ENCODE measurements at regions not wholly inside any gene's neighbourhood (a gene's known extent, or its start where the extent isn't known, plus 50 kb on each side); places are given as distances from the start of the nearest gene placed in this dataset.
"Not testable (repeated sequence)": the region's sequence is repeated elsewhere in the genome, so short reads cannot be mapped to it uniquely, and the experiment has no call there.

- H3K4me3 ChIP-seq: not testable (repeated sequence)
These were observed 116.3 kb upstream of the MTLN start for GRCh38 chr2:110328677-110329076.

GRCh38 chr2:110323832-110324231 is 111.5 kb upstream of the MTLN start:
- intact Hi-C loops (cut with DNase I); H3K9me3 ChIP-seq; H3K4me1 ChIP-seq; H3K27ac ChIP-seq; H3K36me3 ChIP-seq; DNase-seq (ENCODE audit: low spot score in 2 of 2); H3K4me3 ChIP-seq; H3K27me3 ChIP-seq: not testable (repeated sequence)

More at GRCh38 chr2:110328677-110329076, 116.3 kb upstream of the MTLN start:
- H3K4me1 ChIP-seq; H3K36me3 ChIP-seq; DNase-seq (ENCODE audit: low spot score in 2 of 2); intact Hi-C loops (cut with DNase I); H3K27me3 ChIP-seq; H3K9me3 ChIP-seq; H3K27ac ChIP-seq: not testable (repeated sequence)

GRCh38 chr2:110322535-110322934 is 110.2 kb upstream of the MTLN start:
- H3K36me3 ChIP-seq; intact Hi-C loops (cut with DNase I); DNase-seq (ENCODE audit: low spot score in 2 of 2); H3K4me3 ChIP-seq; H3K27me3 ChIP-seq; H3K4me1 ChIP-seq; H3K9me3 ChIP-seq; H3K27ac ChIP-seq: not testable (repeated sequence)

DNA sequence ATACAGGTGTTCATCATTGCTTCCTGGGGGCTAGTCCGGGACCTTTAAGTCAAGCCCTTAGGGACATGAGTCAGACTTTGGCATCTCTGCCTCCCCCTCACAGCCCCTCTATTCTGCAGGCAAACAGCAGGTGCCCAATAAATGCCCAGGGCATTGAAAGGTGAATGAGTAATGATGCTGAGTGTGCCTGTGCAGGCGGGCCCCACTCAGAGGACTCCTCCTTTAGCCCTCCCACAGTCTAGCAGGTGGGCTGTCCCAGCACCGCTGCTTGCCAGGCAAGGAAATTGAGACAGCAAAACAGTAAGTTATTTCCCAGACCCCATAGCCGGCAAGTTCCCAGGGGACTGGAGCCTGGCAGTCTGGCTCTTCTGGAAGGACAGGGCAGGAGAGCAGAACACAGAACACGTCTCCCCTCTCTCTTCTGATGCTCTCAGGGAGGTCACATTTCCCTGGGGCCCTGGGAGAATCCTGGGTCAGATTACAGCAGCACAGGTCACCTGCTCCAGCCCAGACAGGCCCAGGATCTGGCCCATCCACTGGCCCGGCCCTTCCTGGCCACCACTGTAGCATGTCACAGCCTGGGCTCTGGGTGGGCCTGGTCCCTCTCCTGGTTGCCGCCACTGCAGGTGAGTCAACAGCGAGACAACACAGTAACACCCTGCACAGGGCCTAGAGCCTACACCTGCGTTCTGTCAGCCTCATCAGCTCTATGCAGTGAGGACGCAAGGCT is 108.7 kb upstream of the MTLN start:
- H3K36me3 ChIP-seq; H3K27me3 ChIP-seq; H3K4me1 ChIP-seq; H3K9me3 ChIP-seq; H3K4me3 ChIP-seq; DNase-seq (ENCODE audit: low spot score in 2 of 2); intact Hi-C loops (cut with DNase I); H3K27ac ChIP-seq: not testable (repeated sequence)

DNA sequence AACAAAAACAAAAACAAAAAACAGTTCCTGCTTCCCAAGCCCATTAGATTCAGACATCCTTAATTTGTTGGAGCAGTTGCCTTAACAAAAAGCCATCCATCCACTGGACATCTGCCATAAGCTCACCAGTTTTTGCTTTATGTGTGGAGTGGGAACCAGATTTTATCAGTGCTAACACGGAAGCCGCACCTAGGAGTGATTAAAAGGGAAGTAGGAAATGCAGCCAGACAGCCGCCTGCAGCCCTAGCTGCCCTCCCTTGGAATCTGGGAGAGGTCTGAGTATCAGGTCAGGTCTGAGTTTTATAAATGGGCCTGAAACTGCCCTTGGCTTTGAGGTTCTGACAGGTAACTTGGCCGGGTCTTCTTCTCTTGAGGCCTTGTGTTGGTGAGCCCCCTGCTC is 106.6 kb upstream of the MTLN start:
- H3K36me3 ChIP-seq; H3K9me3 ChIP-seq; H3K27me3 ChIP-seq; H3K27ac ChIP-seq; H3K4me3 ChIP-seq; DNase-seq (ENCODE audit: low spot score in 2 of 2); H3K4me1 ChIP-seq; intact Hi-C loops (cut with DNase I): not testable (repeated sequence)

DNA sequence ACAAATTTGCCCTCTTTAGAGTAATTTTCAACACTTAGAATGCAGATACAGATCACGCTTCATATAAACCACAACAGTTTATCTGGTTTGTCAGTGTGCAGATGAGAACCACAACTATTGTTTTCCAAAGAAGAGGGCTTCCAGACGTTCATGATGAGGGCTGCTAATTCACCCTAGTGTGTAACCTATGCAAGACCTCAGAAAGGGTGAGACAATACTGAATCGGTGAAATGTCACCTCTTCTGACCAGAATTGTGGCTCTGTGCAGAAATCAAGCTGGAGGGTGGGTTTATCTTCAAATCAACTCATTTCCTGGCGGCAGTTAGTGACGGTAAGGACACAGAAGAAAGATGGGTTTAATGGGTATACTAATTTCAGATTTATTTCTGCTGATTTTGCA is 105.0 kb upstream of the MTLN start:
- DNase-seq (ENCODE audit: low spot score in 2 of 2); H3K27ac ChIP-seq; H3K4me1 ChIP-seq; H3K9me3 ChIP-seq; H3K27me3 ChIP-seq; intact Hi-C loops (cut with DNase I); H3K36me3 ChIP-seq; H3K4me3 ChIP-seq: not testable (repeated sequence)

- H3K4me3 ChIP-seq; intact Hi-C loops (cut with DNase I); H3K9me3 ChIP-seq; H3K27ac ChIP-seq; H3K27me3 ChIP-seq; H3K36me3 ChIP-seq; H3K4me1 ChIP-seq; DNase-seq (ENCODE audit: low spot score in 2 of 2): not testable (repeated sequence)
These were observed 103.9 kb upstream of the MTLN start for GRCh38 chr2:110316051-110316865.

DNA sequence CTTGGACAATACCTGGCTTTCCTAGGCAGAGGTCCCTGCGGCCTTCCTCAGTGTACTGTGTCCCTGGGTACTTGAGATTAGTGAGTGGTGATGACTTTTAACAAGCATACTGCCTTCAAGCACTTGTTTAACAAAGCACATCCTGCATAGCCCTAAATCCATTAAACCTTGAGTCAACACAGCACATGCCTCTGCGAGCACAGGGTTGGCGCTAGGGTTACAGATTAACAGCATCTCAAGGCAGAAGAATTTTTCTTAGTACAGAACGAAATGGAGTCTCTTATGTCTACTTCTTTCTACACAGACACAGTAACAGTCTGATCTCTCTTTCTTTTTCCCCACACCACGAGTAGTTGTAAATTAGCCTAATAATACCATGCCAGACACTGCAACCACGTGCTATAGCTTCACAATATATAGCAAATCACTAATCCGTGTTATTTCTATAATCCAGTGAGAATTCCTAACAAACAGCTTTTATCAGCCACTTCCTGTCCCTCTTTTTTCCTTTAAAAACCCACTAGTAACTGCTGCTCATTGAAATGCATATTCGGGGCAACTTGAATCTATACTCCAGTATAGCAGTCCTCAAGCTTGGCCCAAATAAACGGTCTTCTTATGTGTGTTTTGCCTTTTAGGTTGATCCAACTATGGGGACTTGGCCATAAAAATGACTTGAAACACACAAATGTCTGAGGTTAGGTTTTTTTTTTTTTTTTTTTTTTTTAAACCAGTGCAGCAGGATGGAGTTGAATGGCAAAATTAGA is 102.9 kb upstream of the MTLN start:
- H3K27me3 ChIP-seq; H3K9me3 ChIP-seq; H3K4me1 ChIP-seq; H3K36me3 ChIP-seq; H3K4me3 ChIP-seq; H3K27ac ChIP-seq; DNase-seq (ENCODE audit: low spot score in 2 of 2); intact Hi-C loops (cut with DNase I): not testable (repeated sequence)

DNA sequence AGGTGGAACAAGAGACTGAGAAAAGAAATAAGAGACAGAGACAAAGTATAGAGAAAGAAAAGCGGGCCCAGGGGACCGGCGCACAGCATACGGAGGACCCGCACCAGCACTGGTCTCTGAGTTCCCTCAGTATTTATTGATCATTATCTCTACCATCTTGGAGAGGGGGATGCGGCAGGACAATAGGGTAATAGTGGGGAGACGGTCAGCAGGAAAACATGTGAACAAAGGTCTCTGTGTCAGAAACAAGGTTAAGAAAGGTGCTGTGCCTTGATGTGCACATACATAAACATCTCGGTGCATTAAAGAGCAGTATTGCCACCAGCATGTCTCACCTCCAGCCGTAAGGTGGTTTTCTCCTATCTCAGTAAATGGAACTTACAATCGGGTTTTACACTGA is 102.1 kb upstream of the MTLN start:
- H3K36me3 ChIP-seq; H3K27ac ChIP-seq; H3K27me3 ChIP-seq; H3K4me1 ChIP-seq; DNase-seq (ENCODE audit: low spot score in 2 of 2); H3K4me3 ChIP-seq; intact Hi-C loops (cut with DNase I); H3K9me3 ChIP-seq: not testable (repeated sequence)

- H3K36me3 ChIP-seq; H3K4me1 ChIP-seq; H3K4me3 ChIP-seq; H3K27me3 ChIP-seq; H3K9me3 ChIP-seq; H3K27ac ChIP-seq; DNase-seq (ENCODE audit: low spot score in 2 of 2); intact Hi-C loops (cut with DNase I): not testable (repeated sequence)
These were observed 100.7 kb upstream of the MTLN start for GRCh38 chr2:110313032-110313431.

GRCh38 chr2:110311713-110312444 is 99.5 kb upstream of the MTLN start:
- H3K27ac ChIP-seq; H3K4me1 ChIP-seq; DNase-seq (ENCODE audit: low spot score in 2 of 2); H3K4me3 ChIP-seq; H3K27me3 ChIP-seq; H3K36me3 ChIP-seq; intact Hi-C loops (cut with DNase I); H3K9me3 ChIP-seq: not testable (repeated sequence)

- H3K9me3 ChIP-seq; H3K27ac ChIP-seq; H3K27me3 ChIP-seq; H3K4me3 ChIP-seq; intact Hi-C loops (cut with DNase I); H3K4me1 ChIP-seq; H3K36me3 ChIP-seq; DNase-seq (ENCODE audit: low spot score in 2 of 2): not testable (repeated sequence)
These were observed 98.7 kb upstream of the MTLN start for GRCh38 chr2:110310988-110311475.

- DNase-seq (ENCODE audit: low spot score in 2 of 2); H3K27ac ChIP-seq; H3K4me1 ChIP-seq; intact Hi-C loops (cut with DNase I); H3K9me3 ChIP-seq; H3K4me3 ChIP-seq; H3K27me3 ChIP-seq; H3K36me3 ChIP-seq: not testable (repeated sequence)
These were observed 96.4 kb upstream of the MTLN start for GRCh38 chr2:110308728-110309127.
